Esophagus muscularis mucosa (tissue), 4 donors: ENCODE measurements at regions not wholly inside any gene's neighbourhood (a gene's known extent, or its start where the extent isn't known, plus 50 kb on each side); places are given as distances from the start of the nearest gene placed in this dataset.

Source experiments
- EP300 ChIP-seq: sonication (generic); formaldehyde crosslinking; IDR thresholded peaks from one replicate; pipeline ENCODE4 v1.6.1; 2017; ENCODE audit warnings: antibody characterized with exemption
- POLR2A ChIP-seq: fragments of 450-650 bp; IDR thresholded peaks from one replicate; pipeline ENCODE4 v1.6.1; 2017; ENCODE audit warnings: antibody characterized with exemption, moderate library complexity, mild to moderate bottlenecking, low read depth
- TF ChIP-seq, protein P1 (sequence below), 3 experiments: fragments of 200-600 bp in 2 of 3; fragments of 450-650 bp in 1 of 3; sonication (generic) in 2 of 3; IDR thresholded peaks; one replicate each; pipeline ENCODE4 v1.5.1; 2017 to 2019; ENCODE audit warnings: antibody characterized with exemption in 3 of 3, mild to moderate bottlenecking in 2 of 3, moderate library complexity in 1 of 3

DNA sequence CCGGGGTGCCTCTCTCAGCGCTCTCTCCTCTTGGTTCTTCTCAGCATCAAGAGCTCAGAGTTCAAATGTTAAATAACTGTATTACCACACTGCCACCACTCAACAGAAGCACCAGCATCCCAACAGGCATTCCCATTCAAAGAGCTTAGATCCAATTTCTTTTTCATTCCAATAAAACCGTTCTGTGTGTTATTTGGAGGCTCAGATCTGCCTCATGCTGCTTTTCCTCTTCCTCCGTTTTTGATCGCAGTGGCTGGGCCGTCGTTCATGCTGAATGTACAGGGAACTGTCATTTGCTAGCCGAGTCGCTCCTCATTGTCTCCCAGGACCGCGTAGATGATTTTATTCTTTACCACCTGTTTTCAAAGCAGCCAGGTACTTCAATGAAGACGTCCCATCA lies 798.9 kb upstream of the SALL3 start:
- TF ChIP-seq POLR2A (no peak), EP300 (no peak)
- TF ChIP-seq, protein P1, sequence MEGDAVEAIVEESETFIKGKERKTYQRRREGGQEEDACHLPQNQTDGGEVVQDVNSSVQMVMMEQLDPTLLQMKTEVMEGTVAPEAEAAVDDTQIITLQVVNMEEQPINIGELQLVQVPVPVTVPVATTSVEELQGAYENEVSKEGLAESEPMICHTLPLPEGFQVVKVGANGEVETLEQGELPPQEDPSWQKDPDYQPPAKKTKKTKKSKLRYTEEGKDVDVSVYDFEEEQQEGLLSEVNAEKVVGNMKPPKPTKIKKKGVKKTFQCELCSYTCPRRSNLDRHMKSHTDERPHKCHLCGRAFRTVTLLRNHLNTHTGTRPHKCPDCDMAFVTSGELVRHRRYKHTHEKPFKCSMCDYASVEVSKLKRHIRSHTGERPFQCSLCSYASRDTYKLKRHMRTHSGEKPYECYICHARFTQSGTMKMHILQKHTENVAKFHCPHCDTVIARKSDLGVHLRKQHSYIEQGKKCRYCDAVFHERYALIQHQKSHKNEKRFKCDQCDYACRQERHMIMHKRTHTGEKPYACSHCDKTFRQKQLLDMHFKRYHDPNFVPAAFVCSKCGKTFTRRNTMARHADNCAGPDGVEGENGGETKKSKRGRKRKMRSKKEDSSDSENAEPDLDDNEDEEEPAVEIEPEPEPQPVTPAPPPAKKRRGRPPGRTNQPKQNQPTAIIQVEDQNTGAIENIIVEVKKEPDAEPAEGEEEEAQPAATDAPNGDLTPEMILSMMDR (IDR thresholded peaks at IDR 0.05): no peak
